Skeletal muscle cell (primary cell): ENCODE measurements at regions not wholly inside any gene's neighbourhood (a gene's known extent, or its start where the extent isn't known, plus 50 kb on each side); places are given as distances from the start of the nearest gene placed in this dataset.

Experiments used
- DNase-seq: peaks from one replicate; pipeline ENCODE4 v3.0.0-alpha.2; 2010; ENCODE audit warnings: low read depth
- H3K4me3 ChIP-seq: 2 replicates; pipeline ENCODE4 v1.5.1; 2011; ENCODE audit warnings: low read depth, mild to moderate bottlenecking, control low read depth, low read length, moderate library complexity

DNA sequence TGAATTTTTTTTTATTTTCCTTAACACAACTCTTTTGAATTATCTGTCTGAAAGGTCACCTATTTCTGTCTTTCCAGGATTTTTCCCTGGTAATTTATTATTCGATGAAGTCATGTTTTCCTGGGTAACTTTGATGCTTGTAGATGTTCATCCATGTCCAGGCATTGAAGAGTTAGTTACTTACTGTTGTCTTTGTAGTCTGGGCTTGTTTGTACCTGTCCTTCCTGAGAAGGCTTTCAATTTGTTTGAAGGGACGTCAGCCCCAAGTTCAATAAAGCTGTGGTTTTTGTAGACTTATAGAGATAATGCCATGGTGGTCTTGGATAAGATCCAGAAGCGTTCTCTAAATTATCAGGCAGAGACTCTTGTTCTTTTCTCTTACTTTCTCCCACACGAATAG is 252.4 kb upstream of the ARHGAP24 start:
- DNase-seq, result no peak
- no peak overlapping the region for H3K4me3 ChIP-seq

- no peak overlapping the region for H3K4me3 ChIP-seq
- no peak for DNase-seq
Observed at GRCh38 chr4:85228264-85228663, 246.7 kb upstream of the ARHGAP24 start.

GRCh38 chr4:85233516-85233915 is 241.4 kb upstream of the ARHGAP24 start:
- H3K4me3 ChIP-seq, result no peak overlapping the region
- no peak for DNase-seq

- DNase-seq, result no peak
- no peak overlapping the region for H3K4me3 ChIP-seq
Observed at GRCh38 chr4:85243857-85244256, 231.1 kb upstream of the ARHGAP24 start.

DNA sequence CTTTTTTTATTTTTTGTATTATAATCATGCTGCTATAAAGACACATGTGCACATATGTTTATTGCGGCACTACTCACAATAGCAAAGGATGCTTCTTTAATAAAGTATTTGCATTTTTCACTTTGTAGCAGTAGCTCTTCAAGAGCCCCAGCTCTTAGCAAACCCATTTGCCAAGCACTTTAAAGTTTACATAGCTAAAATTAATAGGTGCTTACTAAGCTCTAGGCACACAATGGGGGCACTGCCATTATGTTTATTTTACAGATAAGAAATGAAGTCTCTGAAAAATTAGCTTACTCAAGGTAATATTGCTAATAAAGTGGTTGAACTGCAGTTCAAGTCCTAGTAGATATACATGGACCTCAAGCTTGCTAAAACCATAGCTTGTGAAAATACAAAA is 230.3 kb upstream of the ARHGAP24 start:
- no peak overlapping the region for H3K4me3 ChIP-seq
- no peak for DNase-seq

DNA sequence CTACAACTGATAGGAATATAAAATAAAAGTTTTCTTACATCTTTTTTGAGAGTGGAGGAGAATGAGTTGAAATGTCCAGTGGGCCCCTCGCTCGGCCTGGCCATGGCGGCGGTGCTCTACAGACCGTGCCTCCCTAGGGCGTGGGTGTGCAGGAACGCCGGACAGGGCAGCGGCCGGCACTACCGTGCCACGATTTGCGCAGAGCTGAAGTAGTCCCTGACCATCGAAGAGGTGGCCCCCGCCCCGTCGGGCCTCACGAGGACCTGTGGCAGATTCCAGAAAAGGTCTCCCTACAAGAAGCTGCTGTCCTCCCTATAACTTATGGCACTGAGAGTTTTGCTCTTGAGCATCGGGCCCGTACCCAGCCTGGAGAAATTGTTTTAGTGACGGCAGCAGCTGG is 228.9 kb upstream of the ARHGAP24 start:
- no peak overlapping the region for H3K4me3 ChIP-seq
- no peak for DNase-seq

DNA sequence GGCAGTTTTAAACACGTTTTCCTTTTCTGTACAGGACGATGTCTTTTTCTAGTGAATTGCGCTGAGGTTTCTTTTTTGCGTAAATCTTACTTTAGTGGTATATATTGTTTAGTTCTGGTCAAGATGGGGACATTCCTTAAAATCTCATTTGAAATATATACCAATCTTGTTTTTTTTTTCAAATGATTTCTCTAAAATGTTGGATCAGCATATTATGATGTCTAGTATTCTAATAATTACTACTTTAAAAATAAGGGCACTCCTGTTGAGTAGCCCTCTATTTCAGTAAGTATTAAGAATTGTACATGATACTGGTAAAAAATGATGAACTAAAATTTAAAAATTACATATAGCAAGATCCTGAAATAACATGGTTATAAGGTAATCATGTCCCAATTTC is 224.1 kb upstream of the ARHGAP24 start:
- H3K4me3 ChIP-seq, result no peak overlapping the region
- DNase-seq, result no peak

GRCh38 chr4:85257817-85258370 is 217.1 kb upstream of the ARHGAP24 start:
- DNase-seq, result no peak
- no peak overlapping the region for H3K4me3 ChIP-seq

- no peak overlapping the region for H3K4me3 ChIP-seq
- DNase-seq, result no peak
Observed at GRCh38 chr4:85260064-85260463, 214.9 kb upstream of the ARHGAP24 start.

DNA sequence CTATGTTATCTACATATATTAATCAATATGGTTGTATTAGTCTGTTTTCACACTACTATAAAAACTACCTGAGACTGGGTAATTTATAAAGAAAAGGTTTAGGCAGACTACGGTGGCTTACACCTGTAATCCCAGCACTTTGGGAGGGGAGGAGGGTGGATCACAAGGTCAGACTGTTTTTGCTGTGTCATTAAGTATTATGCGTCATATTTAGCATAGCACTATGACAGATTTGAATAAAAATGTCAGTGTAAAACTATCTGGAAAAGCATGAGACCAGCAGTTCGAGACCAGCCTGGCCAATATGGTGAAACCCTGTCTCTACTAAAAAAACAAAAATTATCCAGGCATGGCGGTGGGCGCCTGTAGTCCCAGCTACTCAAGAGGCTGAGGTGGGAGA is 209.7 kb upstream of the ARHGAP24 start:
- no peak for DNase-seq
- no peak overlapping the region for H3K4me3 ChIP-seq

DNA sequence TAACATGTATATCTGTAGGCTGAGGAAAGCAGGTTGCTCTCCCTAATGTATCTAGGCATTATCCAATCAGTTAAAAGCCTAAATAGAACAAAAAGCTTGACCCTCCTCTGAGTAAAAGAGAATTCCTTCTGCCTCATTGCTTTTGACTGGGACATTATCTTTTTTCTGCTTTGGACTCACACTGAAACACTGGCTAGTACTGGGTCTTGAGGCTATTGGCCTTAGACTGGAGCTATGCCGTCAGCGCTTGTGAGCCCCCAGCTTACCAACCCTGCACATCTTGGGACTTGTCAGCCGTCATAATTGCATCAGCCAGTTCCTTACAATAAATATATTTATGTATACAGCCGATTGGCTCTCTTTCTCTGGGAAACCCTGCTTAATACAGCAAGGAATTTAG is 206.8 kb upstream of the ARHGAP24 start:
- DNase-seq, result no peak
- H3K4me3 ChIP-seq, result no peak overlapping the region

GRCh38 chr4:85268961-85269360 is 206.0 kb upstream of the ARHGAP24 start:
- DNase-seq, result no peak
- H3K4me3 ChIP-seq, result no peak overlapping the region

GRCh38 chr4:85274955-85275354 is 200.0 kb upstream of the ARHGAP24 start:
- H3K4me3 ChIP-seq, result no peak overlapping the region
- DNase-seq, result no peak

- H3K4me3 ChIP-seq, result no peak overlapping the region
- no peak for DNase-seq
Observed at GRCh38 chr4:85280963-85281362, 194.0 kb upstream of the ARHGAP24 start.

GRCh38 chr4:85291226-85291625 is 183.7 kb upstream of the ARHGAP24 start:
- H3K4me3 ChIP-seq, result no peak overlapping the region
- no peak for DNase-seq

DNA sequence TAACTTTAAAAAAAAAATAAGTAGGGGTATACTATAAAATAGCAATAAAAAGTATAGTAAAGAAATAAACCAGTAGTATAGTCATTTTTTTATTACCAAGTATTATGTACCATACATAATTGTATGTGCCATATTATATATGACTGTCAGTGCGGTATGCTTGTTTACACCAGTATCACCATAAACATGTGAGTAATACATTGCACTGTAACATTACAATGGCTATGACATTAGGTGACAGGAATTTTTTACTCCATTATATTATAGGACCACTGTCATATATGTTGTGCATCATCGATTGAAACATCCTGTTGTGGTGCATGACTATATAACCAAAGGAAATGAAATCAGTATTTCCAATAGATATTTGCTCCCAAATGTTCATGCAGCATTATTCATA is 176.9 kb upstream of the ARHGAP24 start:
- DNase-seq, result no peak
- H3K4me3 ChIP-seq, result no peak overlapping the region

DNA sequence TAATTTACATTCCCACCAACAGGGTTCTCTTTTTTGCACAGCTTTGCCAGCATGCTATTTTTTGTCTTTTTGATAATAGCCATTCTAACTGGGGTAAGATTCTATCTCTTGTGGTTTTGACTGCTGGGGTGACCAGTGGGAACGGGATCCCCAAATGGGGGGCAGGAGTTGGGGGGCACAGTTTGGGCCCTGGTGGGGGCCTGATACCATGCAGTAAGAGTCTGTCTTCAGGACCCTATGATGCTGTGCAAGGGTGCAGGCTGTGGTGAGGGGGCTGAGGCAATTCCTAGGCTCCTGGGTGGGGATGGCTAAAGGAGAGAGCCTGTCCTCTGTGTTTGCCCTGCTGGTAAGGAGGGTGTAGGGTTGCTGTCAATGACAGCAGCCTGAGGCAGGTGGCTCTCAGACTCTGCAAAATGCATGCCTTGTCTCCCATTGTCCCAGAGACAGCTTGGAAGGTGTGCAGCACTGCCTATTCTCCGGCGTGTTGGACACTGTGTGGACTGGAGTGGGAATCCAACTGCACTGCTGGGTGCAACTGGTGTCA is 172.7 kb upstream of the ARHGAP24 start:
- no peak overlapping the region for H3K4me3 ChIP-seq
- no peak for DNase-seq

- no peak for DNase-seq
- no peak overlapping the region for H3K4me3 ChIP-seq
Observed at GRCh38 chr4:85302756-85303155, 172.2 kb upstream of the ARHGAP24 start.

DNA sequence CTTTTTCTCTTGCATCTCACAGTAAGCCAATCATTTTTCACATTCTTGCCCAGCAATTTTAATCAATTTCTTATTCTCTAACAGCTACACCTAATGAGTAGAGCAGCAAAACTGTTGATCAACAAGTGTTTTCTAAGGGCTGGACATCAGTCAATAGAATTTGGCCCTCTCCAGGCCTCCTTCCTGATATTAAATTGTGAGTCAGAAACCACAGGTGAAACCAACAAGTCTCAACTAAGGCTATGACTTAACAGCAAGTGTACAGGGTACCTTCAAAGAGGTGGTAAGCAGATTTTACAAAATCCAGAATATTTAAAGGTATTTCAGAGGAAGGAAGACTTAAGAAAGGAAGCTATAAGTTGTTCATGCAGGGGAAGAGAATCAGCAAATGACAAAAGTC is 156.5 kb upstream of the ARHGAP24 start:
- no peak for DNase-seq
- H3K4me3 ChIP-seq, result no peak overlapping the region

GRCh38 chr4:85358831-85359230 is 116.1 kb upstream of the ARHGAP24 start:
- no peak for DNase-seq
- no peak overlapping the region for H3K4me3 ChIP-seq

DNA sequence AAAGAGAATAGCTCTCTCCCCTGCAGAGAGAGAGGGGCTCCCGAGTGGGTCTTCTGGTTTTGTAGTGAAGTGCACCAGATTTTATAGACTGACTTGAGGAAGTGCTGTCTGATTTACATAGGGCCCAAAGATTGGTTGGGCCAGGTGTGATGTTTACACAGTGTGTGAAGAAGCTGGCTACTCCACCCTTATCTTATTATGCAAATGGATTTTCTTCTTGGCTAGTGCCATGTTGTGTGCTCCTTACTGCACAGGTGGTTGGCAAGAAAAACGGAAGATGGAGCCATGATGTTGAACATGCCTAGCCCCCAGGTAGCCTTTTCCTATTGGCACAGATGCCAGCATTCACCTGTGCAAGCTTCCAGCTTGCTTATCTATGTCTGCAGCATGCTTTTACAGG is 112.4 kb upstream of the ARHGAP24 start:
- no peak overlapping the region for H3K4me3 ChIP-seq
- no peak for DNase-seq

- DNase-seq, result no peak
- no peak overlapping the region for H3K4me3 ChIP-seq
Observed at GRCh38 chr4:85367815-85368214, 107.1 kb upstream of the ARHGAP24 start.
